ENCODE measurements at regions not wholly inside any gene's neighbourhood (a gene's known extent, or its start where the extent isn't known, plus 50 kb on each side); places are given as distances from the start of the nearest gene placed in this dataset.

DNA sequence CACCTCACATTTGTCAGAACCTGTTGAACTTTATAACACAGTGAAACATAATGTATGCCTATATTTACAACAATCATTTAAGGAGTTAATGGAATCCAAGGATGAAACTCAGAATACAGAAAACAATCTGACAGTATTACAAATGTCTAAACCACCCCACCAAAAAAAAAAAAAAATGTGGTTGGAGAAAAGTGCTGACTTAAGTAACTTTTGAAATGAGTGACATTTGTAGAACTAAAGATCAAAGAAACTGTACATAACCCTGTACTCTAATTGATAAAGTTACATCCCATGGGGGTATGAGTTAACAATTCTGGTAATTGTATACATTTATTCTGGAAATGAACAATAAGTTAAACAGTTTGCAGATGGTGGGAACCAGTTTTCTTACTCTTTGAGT is 372.1 kb upstream of the TMEFF2 start:
- TF ChIP-seq, protein P1, sequence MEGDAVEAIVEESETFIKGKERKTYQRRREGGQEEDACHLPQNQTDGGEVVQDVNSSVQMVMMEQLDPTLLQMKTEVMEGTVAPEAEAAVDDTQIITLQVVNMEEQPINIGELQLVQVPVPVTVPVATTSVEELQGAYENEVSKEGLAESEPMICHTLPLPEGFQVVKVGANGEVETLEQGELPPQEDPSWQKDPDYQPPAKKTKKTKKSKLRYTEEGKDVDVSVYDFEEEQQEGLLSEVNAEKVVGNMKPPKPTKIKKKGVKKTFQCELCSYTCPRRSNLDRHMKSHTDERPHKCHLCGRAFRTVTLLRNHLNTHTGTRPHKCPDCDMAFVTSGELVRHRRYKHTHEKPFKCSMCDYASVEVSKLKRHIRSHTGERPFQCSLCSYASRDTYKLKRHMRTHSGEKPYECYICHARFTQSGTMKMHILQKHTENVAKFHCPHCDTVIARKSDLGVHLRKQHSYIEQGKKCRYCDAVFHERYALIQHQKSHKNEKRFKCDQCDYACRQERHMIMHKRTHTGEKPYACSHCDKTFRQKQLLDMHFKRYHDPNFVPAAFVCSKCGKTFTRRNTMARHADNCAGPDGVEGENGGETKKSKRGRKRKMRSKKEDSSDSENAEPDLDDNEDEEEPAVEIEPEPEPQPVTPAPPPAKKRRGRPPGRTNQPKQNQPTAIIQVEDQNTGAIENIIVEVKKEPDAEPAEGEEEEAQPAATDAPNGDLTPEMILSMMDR (IDR thresholded peaks at IDR 0.05): no peak
- H3K27ac ChIP-seq: no peak overlapping the region

DNA sequence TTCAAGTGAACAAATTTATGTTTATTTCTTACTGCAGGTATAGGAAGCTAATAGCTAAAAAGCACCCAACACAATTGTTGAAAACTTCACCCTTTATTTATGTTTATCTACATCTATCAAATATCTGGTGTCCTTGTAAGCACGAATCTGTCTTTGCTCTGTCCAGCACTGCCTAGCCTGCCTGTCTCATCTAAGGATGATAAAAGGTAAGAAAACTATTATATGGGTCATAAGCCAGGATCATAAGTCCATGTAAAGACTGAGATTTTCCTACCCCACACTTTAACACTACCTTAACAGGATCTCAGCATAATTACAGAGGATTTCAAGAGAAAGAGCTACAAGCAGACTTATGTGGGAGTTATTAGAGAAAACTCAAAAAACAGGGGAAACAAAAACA is 365.6 kb upstream of the TMEFF2 start:
- no peak for DNase-seq (ENCODE audit: low spot score)
- H3K4me3 ChIP-seq: no peak overlapping the region
- no peak overlapping the region for H3K27ac ChIP-seq
- TF ChIP-seq, protein P1 (IDR thresholded peaks at IDR 0.05): no peak

More for the DNA sequence above, 372.1 kb upstream of the TMEFF2 start:
- H3K4me3 ChIP-seq: no peak overlapping the region
- no peak for DNase-seq (ENCODE audit: low spot score)

DNA sequence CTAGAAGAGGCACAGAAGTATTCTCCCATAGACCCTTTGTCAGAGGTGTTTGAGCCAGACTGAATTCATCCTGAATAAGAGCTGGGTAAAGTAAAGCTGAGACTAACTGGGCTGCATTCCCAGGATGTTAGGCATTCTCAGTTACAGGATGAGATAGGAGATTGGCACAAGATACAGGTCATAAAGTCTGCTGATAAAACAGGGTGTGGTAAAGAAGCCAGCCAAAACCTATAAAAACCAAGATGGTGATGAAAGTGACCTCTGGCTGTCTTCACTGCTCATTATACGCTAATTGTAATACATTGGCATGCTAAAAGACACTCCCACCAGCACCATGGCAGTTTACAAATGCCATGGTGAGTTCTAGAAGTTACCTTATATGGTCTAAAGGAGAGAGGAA is 364.9 kb upstream of the TMEFF2 start:
- Histone ChIP-seq H3K27ac (no peak overlapping the region), H3K4me3 (no peak overlapping the region)
- TF ChIP-seq, protein P1 (IDR thresholded peaks at IDR 0.05): no peak
- no peak for DNase-seq (ENCODE audit: low spot score)

DNA sequence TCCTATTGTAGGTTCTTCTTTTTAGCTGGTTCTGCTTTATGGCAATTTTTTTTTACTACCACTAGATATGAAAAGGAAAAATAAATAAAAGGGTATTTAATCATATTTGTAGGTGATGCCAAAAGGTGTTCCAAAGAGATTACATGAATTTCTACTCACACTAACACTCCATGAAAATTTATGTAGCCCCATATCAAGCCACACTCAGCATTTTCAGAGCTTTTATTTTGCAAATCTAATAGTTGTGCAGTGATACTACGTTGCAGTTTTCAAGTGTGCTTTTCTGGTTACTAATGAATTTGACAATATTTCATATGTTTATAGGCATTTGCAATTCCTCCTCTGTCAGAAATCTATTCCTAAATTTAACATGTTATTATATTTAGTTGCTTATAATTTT is 363.9 kb upstream of the TMEFF2 start:
- TF ChIP-seq, protein P1 (IDR thresholded peaks at IDR 0.05): no peak
- DNase-seq (ENCODE audit: low spot score): no peak
- H3K27ac ChIP-seq: no peak overlapping the region
- no peak overlapping the region for H3K4me3 ChIP-seq

DNA sequence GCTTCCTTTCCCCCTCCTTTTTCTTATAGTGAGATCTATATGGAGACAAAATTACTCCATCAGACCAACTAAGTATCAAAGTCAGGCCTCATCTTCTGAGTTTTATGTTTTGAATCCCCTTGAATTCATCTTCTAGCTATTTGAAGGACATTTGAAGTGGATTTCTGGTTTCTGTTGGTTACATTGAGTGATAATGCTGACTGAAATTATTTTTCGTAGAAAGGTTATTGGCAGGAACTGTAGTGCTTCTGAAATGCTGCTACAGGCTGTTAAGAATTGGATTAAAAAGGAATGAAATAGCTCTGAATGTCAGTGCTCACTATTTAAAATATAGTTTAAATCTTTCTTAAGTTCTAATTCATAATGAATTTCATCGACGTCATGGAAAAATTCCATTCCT is 361.0 kb upstream of the TMEFF2 start:
- Histone ChIP-seq H3K4me3 (no peak overlapping the region), H3K27ac (no peak overlapping the region)
- no peak for DNase-seq (ENCODE audit: low spot score)
- TF ChIP-seq, protein P1 (IDR thresholded peaks at IDR 0.05): no peak

DNA sequence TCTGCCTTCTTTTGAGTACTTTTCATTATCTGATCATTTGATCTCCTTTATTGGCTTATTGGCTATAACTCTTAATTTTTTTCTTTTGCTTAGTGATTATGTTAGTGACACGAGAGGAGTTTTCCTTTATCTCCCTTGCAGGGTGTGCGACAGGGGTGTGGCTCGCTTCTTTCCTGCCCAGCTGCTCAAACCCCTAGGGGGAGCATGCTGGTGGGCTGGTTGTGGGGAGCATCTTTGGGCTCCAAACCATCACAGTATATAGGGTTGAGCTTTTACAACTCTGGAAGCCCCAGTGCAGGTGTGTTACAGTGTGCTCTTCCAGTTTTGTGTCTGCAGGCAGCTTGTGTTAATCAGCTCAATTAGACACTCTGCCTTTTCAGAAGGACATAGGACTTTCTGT is 357.0 kb upstream of the TMEFF2 start:
- no peak for DNase-seq (ENCODE audit: low spot score)
- Histone ChIP-seq H3K4me3 (no peak overlapping the region), H3K27ac (no peak overlapping the region)
- TF ChIP-seq, protein P1 (IDR thresholded peaks at IDR 0.05): no peak

DNA sequence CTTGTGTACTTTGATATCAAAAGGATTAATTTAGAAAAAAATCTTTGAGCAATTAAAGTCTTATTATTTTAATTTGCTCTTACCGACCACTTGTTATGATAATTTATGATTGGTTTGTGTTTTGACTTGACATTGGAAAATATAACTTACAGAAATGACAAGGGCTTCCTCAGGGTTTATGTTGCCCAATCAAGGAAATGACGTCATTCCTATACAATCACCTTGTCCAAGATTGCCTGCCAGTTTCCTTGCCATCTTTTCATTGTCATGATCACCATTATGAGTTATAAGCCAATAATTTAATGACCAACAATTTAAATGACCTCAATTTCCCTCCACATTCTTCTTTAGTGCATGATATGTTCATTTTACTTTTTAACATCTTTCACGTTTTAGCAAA is 351.8 kb upstream of the TMEFF2 start:
- no peak overlapping the region for H3K4me3 ChIP-seq
- TF ChIP-seq, protein P1 (IDR thresholded peaks at IDR 0.05): no peak
- no peak overlapping the region for H3K27ac ChIP-seq
- DNase-seq (ENCODE audit: low spot score): no peak
